Spleen (tissue), 7 donors: ENCODE measurements at regions not wholly inside any gene's neighbourhood (a gene's known extent, or its start where the extent isn't known, plus 50 kb on each side); places are given as distances from the start of the nearest gene placed in this dataset.

Source experiments
- CTCF ChIP-seq, 11 experiments: fragments of 200-600 bp in 7 of 11; fragments of 450-650 bp in 4 of 11; sonication (generic) in 4 of 11; IDR thresholded peaks in 8 of 11; conservative IDR thresholded peaks in 3 of 11; 1 replicate in 7 of 11; 2 replicates in 4 of 11; pipeline versions ENCODE4 v1.4.0 to v1.8.0; 2016 to 2021; ENCODE audit warnings: antibody characterized with exemption in 11 of 11, inconsistent platforms in 4 of 11, mild to moderate bottlenecking in 1 of 11
- POLR2A ChIP-seq, 3 donors: fragments of 450-650 bp; IDR thresholded peaks; one replicate each; pipeline ENCODE4 v1.5.1; 2017; ENCODE audit warnings: antibody characterized with exemption in 3 of 3, mild to moderate bottlenecking in 1 of 3
- donor health status: DM: no; HTN: no; CAD: no; lungs with moderate emphysema.
- donor health status: DM: no; HTN: no; CAD: no.
- donor health status: DM: no; HTN: no; CAD: no.

- TF ChIP-seq POLR2A (IDR thresholded peaks at IDR 0.05) (no peak), CTCF (IDR thresholded peaks at IDR 0.05 in 8 of 11, conservative IDR thresholded peaks at IDR 0.05 in 3 of 11) (no peak)
Observed at GRCh38 chr3:109480014-109480413, 142.7 kb upstream of the DPPA4 start.
